Kasumi-1 (cell line): ENCODE measurements at regions not wholly inside any gene's neighbourhood (a gene's known extent, or its start where the extent isn't known, plus 50 kb on each side); places are given as distances from the start of the nearest gene placed in this dataset.

ENCODE experiments used
- DNase-seq, 2 experiments: peaks; one replicate each; lab custom pipeline; 2025; lab: John Stamatoyannopoulos, UW

DNA sequence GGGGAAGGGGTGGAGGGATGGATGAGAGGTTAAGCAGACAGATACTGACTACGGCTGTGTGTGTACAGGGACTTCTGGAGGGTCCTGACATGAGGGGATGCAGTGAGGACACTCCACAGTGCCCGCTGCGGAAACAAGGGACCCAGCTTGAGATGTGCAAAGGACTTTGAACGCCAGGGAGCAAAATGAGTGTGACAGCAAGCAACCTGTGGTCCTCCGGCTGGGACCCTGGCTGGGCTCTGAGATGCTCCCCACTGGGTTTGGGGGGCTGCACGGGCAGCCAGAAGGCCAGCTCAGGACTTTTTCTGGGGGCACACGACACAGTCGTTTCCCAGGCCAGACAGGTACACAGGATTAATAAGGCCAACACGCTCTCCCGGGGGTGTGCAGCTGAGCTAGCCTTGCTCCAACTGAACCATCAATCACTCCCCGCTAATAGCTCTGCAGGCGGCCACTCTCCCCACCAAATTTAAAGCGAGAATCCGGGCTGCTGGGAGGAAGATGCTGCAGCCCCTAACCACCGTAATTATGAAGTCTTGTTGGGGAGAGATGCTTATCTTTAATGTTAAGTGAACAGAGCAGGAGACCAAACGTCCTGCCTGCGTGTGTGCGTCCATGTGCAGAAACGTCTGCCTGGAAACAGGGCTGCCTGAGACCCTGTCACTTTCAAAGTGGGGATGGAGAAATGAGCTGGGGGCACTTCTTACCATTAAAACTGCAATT, 51.6 kb upstream of the DLK1 start:
- no peak for DNase-seq

DNA sequence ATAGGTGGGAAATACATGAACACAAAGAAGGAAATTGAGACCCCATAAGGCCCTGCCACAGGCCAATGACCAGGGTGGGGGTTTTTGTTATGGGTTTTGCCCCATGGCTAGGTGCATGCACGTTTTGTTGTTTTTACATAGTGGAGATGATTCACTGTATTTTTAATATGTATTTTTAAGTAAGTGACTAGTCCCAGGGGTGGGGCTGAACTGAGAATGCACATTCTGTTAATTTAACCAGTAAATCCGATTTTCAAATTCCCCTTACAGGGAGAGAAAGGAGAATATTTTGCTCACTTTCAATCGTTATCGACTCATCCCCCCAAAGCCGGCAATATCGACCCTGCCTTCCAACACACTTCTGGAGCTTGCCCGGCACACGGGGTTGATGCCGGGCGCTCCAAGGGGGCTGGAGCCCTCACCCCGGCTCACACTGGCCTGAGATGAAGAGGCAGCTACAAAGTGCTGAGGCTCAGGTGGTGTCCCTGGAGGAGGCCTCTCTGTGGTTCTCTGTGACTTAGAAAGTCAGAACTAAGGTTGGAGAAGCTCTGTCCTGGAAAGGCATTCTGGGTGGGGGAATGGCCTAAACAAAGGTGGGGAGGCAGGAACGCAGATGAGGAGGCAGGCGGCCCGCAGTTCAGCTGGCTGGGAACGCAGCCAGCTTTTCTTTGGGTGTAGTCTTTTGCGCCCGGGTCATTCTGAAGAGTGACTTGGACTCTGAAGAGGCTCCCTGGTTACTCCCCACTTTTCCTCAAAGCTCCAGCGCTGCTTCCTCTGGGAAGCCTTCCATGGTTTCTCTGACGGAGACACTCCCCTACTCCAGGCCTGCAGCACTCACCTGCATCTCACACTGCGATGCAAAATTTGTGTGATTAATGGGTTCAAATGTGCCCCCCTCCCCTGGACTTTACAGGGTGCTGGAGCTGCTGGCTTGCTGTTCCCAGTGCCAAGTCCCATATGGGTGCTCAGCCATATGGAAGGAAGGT, 50.7 kb upstream of the DLK1 start:
- DNase-seq: no peak
